ENCODE measurements at regions not wholly inside any gene's neighbourhood (a gene's known extent, or its start where the extent isn't known, plus 50 kb on each side); places are given as distances from the start of the nearest gene placed in this dataset.

- Histone ChIP-seq H3K79me2 (ENCODE audit: insufficient read depth, low read depth, low read length) (no peaks in the 10 kb centered on the region), H3K9me2 (ENCODE audit: insufficient read depth, low read length) (no peaks in the 10 kb centered on the region), H3K4me1 (ENCODE audit: insufficient read depth, low read length, poor library complexity, severe bottlenecking) (no peaks in the 10 kb centered on the region), H3K36me3 (ENCODE audit: insufficient read depth, low read length) (no peaks in the 10 kb centered on the region), H3K4me3 (ENCODE audit: low read depth, low read length, poor library complexity, severe bottlenecking) (no peak overlapping the region), H4K20me1 (ENCODE audit: insufficient read depth, low read length) (no peaks in the 10 kb centered on the region), H3K4me2 (ENCODE audit: low read length) (no peak overlapping the region), H3K27ac (ENCODE audit: low read depth, low read length, poor library complexity, severe bottlenecking) (no peak overlapping the region), H3K9me3 (ENCODE audit: low read length) (no peaks in the 10 kb centered on the region), H2AFZ (ENCODE audit: low read length) (no peak overlapping the region)
- intact Hi-C loops (cut with micrococcal nuclease; ENCODE audit: unreplicated experiment): no loop called here
- POLR2A ChIA-PET: no interaction called here
- BruUV-seq (replicated peaks): no TSS peak
- CTCF ChIA-PET (ENCODE audit: unreplicated experiment): no interaction called here
- no peak for TF ChIP-seq CTCF (conservative IDR thresholded peaks at IDR 0.05; ENCODE audit: low read length)
- no peak for TF ChIP-seq EZH2phosphoT487 (IDR thresholded peaks at IDR 0.05; ENCODE audit: borderline replicate concordance, low read depth, low read length)
- DNase-seq (ENCODE audit: low spot score): no peak
Observed at GRCh38 chr4:177005674-177006230, 213.0 kb upstream of the VEGFC start.

GRCh38 chr4:177006331-177006730, 213.6 kb upstream of the VEGFC start:
- H3K4me2 ChIP-seq (ENCODE audit: low read length): no peak overlapping the region
- intact Hi-C loops (cut with micrococcal nuclease; ENCODE audit: unreplicated experiment): no loop called here
- H3K4me3 ChIP-seq (ENCODE audit: low read depth, low read length, poor library complexity, severe bottlenecking): no peak overlapping the region
- no peak for DNase-seq (ENCODE audit: low spot score)
- POLR2A ChIA-PET: no interaction called here
- H3K79me2 ChIP-seq (ENCODE audit: insufficient read depth, low read depth, low read length): no peaks in the 10 kb centered on the region
- TF ChIP-seq EZH2phosphoT487 (IDR thresholded peaks at IDR 0.05; ENCODE audit: borderline replicate concordance, low read depth, low read length) (no peak), CTCF (conservative IDR thresholded peaks at IDR 0.05; ENCODE audit: low read length) (no peak)
- H3K9me3 ChIP-seq (ENCODE audit: low read length): no peaks in the 10 kb centered on the region
- BruUV-seq (replicated peaks): no TSS peak
- no peaks in the 10 kb centered on the region for H4K20me1 ChIP-seq (ENCODE audit: insufficient read depth, low read length)
- H3K9me2 ChIP-seq (ENCODE audit: insufficient read depth, low read length): no peaks in the 10 kb centered on the region
- no peak overlapping the region for H3K27ac ChIP-seq (ENCODE audit: low read depth, low read length, poor library complexity, severe bottlenecking)
- CTCF ChIA-PET (ENCODE audit: unreplicated experiment): no interaction called here
- H3K4me1 ChIP-seq (ENCODE audit: insufficient read depth, low read length, poor library complexity, severe bottlenecking): no peaks in the 10 kb centered on the region
- no peak overlapping the region for H2AFZ ChIP-seq (ENCODE audit: low read length)
- no peaks in the 10 kb centered on the region for H3K36me3 ChIP-seq (ENCODE audit: insufficient read depth, low read length)

DNA sequence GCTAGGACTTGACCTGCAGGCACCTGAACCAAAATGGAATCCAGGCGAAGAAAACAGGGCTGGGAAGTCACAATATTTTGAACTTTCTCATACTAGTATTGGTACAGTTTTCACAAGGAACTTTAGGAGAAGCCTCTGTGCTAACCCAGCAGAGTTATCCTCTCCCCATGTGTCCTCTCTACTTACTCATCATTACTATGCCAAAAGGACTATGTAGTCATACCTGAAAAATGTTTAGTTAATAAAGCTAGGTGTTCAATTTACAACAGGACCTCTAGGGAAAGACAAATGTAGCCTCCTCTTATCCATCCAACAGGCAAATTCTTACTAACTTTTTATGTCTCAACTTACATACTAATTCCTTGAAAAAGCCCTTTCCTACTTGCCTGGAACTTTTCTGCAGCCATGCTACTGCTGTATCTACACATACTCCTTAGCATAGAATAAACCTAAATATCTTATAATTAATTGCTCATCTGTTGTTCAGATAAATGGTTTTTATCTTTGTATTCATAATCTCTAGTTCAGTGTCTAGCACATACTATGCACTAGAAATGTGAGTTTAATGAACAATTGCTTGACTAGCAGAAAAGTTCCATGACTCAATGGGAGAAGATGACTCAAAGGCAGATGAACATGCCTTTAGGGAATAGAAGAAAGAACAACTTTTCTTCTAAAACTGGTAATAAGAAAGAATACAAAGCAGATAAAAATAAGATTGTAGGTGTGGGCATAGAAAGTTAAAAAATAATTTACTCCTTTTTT, 215.5 kb upstream of the VEGFC start:
- no TSS peak for BruUV-seq (replicated peaks)
- DNase-seq (ENCODE audit: low spot score): no peak
- CTCF ChIA-PET (ENCODE audit: unreplicated experiment): no interaction called here
- Histone ChIP-seq H3K27ac (ENCODE audit: low read depth, low read length, poor library complexity, severe bottlenecking) (no peak overlapping the region), H4K20me1 (ENCODE audit: insufficient read depth, low read length) (no peaks in the 10 kb centered on the region), H3K4me2 (ENCODE audit: low read length) (no peak overlapping the region), H3K79me2 (ENCODE audit: insufficient read depth, low read depth, low read length) (no peaks in the 10 kb centered on the region), H3K9me3 (ENCODE audit: low read length) (no peaks in the 10 kb centered on the region), H3K9me2 (ENCODE audit: insufficient read depth, low read length) (no peaks in the 10 kb centered on the region), H3K4me3 (ENCODE audit: low read depth, low read length, poor library complexity, severe bottlenecking) (no peak overlapping the region), H3K4me1 (ENCODE audit: insufficient read depth, low read length, poor library complexity, severe bottlenecking) (no peaks in the 10 kb centered on the region), H3K36me3 (ENCODE audit: insufficient read depth, low read length) (no peaks in the 10 kb centered on the region), H2AFZ (ENCODE audit: low read length) (no peak overlapping the region)
- intact Hi-C loops (cut with micrococcal nuclease; ENCODE audit: unreplicated experiment): no loop called here
- TF ChIP-seq CTCF (conservative IDR thresholded peaks at IDR 0.05; ENCODE audit: low read length) (no peak), EZH2phosphoT487 (IDR thresholded peaks at IDR 0.05; ENCODE audit: borderline replicate concordance, low read depth, low read length) (no peak)
- POLR2A ChIA-PET: no interaction called here
